HEK293T (cell line): ENCODE measurements at regions not wholly inside any gene's neighbourhood (a gene's known extent, or its start where the extent isn't known, plus 50 kb on each side); places are given as distances from the start of the nearest gene placed in this dataset.

Experiments
- CTCF ChIA-PET: fragments of 350-600 bp; formaldehyde crosslinking; extraction: SDS; loops from one replicate; lab custom pipeline; 2021; ENCODE audit warnings: antibody characterized with exemption, inconsistent platforms; lab: Yijun Ruan, JAX
- POLR2A ChIA-PET: fragments of 350-600 bp; formaldehyde crosslinking; extraction: SDS; loops from one replicate; lab custom pipeline; 2020; ENCODE audit warnings: antibody characterized with exemption, inconsistent platforms; lab: Yijun Ruan, JAX
- DNase-seq: peaks from one replicate; pipeline ENCODE4 v3.0.0; 2012; ENCODE audit warnings: mixed read lengths; ENCODE audit errors: extremely low spot score
- ARNT ChIP-seq: fragments of 450-650 bp; IDR thresholded peaks from 2 replicates; pipeline ENCODE4 v1.6.1; 2017; ENCODE audit warnings: mild to moderate bottlenecking
- BHLHE40 ChIP-seq: fragments of 450-650 bp; IDR thresholded peaks from 2 replicates; pipeline ENCODE4 v1.6.1; 2016; ENCODE audit warnings: mild to moderate bottlenecking, moderate library complexity, borderline replicate concordance
- CTBP1 ChIP-seq: fragments of 450-650 bp; IDR thresholded peaks from 2 replicates; pipeline ENCODE4 v1.6.1; 2016; ENCODE audit warnings: borderline replicate concordance
- ELF4 ChIP-seq: fragments of 450-650 bp; IDR thresholded peaks from 2 replicates; pipeline ENCODE4 v1.6.1; 2017; ENCODE audit warnings: antibody characterized with exemption
- FOXA1 ChIP-seq: fragments of 450-650 bp; IDR thresholded peaks from 2 replicates; pipeline ENCODE4 v1.6.1; 2016; ENCODE audit warnings: mild to moderate bottlenecking
- FOXK2 ChIP-seq: fragments of 450-650 bp; IDR thresholded peaks from 2 replicates; pipeline ENCODE4 v1.6.1; 2016; ENCODE audit warnings: mild to moderate bottlenecking
- FOXM1 ChIP-seq: fragments of 450-650 bp; IDR thresholded peaks from 2 replicates; pipeline ENCODE4 v1.6.1; 2017; ENCODE audit warnings: mild to moderate bottlenecking, borderline replicate concordance
- HDGF ChIP-seq: fragments of 450-650 bp; IDR thresholded peaks from 2 replicates; pipeline ENCODE4 v1.6.1; 2017; ENCODE audit warnings: antibody characterized with exemption, borderline replicate concordance
- L3MBTL2 ChIP-seq: fragments of 450-650 bp; conservative IDR thresholded peaks from 2 replicates; pipeline ENCODE4 v1.6.1; 2016; ENCODE audit warnings: mild to moderate bottlenecking
- LEF1 ChIP-seq: fragments of 450-650 bp; IDR thresholded peaks from 2 replicates; pipeline ENCODE4 v1.6.1; 2017; ENCODE audit warnings: mild to moderate bottlenecking, borderline replicate concordance
- NFRKB ChIP-seq: fragments of 450-650 bp; IDR thresholded peaks from 2 replicates; pipeline ENCODE4 v1.6.1; 2016; ENCODE audit warnings: mild to moderate bottlenecking, moderate library complexity
- SP1 ChIP-seq: fragments of 450-650 bp; IDR thresholded peaks from 2 replicates; pipeline ENCODE4 v1.6.1; 2017
- SUZ12 ChIP-seq: fragments of 450-650 bp; IDR thresholded peaks from 2 replicates; pipeline ENCODE4 v1.6.1; 2016; ENCODE audit warnings: mild to moderate bottlenecking
- TARDBP ChIP-seq: fragments of 450-650 bp; IDR thresholded peaks from 2 replicates; pipeline ENCODE4 v1.6.1; 2016
- ZNF384 ChIP-seq: fragments of 450-650 bp; IDR thresholded peaks from 2 replicates; pipeline ENCODE4 v1.6.1; 2016
- TF ChIP-seq, protein P1 (sequence below): fragments of 450-650 bp; IDR thresholded peaks from 2 replicates; pipeline ENCODE4 v1.6.1; 2016

DNA sequence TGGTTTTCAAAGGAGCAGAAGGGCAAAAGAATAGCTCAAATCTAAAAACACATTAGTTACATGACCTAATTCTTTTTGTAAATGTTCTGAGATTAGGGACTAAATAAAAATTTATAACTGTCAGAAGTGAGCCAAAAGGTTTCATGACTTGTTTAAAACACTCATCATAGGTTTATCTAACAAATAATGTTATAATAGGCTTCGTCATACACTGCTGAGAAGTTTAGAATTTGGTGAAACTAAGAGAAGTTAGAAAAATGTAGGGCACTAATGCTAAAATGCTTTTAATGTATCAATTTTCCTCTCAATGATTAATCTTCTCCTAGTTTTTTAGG, 468.8 kb upstream of the CDIN1 start:
- ChIA-PET CTCF (no interaction called here), POLR2A (no interaction called here)
- no peak for TF ChIP-seq ARNT
- TF ChIP-seq SUZ12 = no peak
- TF ChIP-seq, protein P1, sequence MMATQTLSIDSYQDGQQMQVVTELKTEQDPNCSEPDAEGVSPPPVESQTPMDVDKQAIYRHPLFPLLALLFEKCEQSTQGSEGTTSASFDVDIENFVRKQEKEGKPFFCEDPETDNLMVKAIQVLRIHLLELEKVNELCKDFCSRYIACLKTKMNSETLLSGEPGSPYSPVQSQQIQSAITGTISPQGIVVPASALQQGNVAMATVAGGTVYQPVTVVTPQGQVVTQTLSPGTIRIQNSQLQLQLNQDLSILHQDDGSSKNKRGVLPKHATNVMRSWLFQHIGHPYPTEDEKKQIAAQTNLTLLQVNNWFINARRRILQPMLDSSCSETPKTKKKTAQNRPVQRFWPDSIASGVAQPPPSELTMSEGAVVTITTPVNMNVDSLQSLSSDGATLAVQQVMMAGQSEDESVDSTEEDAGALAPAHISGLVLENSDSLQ = no peak
- no peak for DNase-seq

DNA sequence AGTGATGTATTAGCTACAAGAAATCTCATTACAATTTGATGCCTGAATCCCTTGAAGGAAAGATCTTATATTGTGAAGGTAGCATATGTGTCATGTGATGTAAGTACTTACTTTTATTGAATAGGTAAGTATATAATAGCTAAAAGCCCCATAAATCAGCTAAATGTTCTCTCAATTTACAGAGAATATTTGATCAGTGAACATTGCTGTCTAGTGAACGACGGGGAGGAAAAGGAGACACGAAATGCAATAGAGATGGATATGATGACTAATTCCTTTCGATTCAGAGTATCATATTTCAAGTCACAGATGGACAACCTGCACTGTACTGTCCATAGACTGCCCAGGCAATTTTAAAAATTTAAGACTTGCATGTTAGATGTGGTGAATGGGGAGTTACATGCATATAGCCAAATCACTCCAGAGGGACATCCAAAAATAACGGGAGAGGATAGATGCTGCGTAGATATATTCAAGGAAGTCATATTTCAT, 462.1 kb upstream of the CDIN1 start:
- POLR2A ChIA-PET = no interaction called here
- DNase-seq = no peak
- TF ChIP-seq ZNF384 = no peak
- TF ChIP-seq SUZ12 = no peak
- TF ChIP-seq LEF1 = no peak
- no peak for TF ChIP-seq L3MBTL2
- no peak for TF ChIP-seq NFRKB
- no peak for TF ChIP-seq FOXK2
- CTCF ChIA-PET = no interaction called here

DNA sequence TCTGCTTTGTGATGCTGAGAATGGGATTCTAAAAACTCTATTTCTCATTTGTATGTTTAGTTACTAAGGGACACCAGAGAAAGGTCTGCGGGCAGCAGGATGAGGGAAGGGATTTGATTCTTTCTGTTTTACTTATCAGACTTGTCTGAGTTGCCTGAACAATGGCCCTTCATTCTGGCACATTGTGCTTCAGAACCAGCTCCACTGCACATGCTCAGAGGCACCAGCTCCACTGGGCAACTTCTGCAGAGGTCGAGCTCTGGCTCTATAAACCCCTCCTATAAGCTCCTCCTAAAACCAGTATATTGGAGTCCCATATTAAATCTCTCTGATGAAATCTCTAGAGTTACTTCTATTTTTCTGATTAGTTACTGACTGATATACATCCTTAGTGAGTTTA, 453.2 kb upstream of the CDIN1 start:
- no peak for TF ChIP-seq CTBP1
- TF ChIP-seq SP1 = no peak
- no peak for TF ChIP-seq ELF4
- no peak for TF ChIP-seq FOXA1
- TF ChIP-seq TARDBP = no peak
- DNase-seq = no peak
- POLR2A ChIA-PET = no interaction called here
- CTCF ChIA-PET = no interaction called here

DNA sequence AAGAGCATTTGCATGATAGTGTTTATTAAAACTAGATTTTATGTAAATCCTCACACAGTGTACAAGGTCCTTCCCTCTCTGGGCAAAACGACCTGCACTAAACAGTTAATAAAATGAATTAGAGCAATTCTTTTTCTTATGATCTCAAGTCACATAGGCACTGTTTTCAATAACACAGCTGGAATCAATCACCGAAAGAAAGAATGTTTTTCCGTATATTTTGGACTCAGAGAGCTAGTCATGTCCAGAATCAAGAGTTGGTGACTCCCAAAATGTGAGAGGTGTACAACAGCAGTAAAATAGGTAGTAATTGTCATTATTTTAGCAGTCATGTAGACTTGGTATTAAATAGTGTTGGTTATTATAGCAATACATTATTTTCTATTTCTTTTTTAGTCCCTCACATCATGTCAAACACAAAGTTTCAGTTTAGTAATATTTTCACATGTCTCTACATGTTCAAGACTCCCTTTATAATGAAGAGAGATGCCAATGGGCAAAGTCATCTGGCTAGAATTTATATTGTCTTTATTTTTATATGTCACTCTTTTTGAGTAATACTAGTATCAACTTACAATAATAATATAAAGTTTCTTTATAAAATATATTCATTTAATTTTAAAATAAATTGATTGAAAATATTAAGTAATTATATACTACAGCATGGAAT, 448.6 kb upstream of the CDIN1 start:
- TF ChIP-seq SUZ12 = no peak
- CTCF ChIA-PET = no interaction called here
- POLR2A ChIA-PET = no interaction called here
- no peak for DNase-seq

DNA sequence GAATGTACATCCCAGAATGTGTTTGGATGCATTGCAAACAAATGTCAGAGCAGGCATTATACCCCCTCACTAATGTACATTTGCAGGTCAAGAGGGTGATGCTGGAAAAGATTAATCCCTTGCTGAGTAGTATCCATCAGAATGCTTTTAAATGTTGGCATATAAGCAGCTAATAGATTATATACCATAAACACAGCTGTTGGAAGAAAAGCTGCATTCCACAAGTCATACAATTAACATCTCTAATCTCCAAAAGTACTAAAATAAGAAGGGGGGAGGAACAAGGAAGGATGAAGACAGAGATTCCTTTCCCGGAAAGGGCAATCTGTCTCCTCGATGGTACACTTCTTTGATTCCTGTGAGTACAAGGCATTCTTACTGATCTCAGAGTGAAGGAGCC, 445.7 kb upstream of the CDIN1 start:
- no peak for TF ChIP-seq TARDBP
- TF ChIP-seq FOXM1 = no peak
- TF ChIP-seq LEF1 = no peak
- no peak for TF ChIP-seq BHLHE40
- no peak for TF ChIP-seq L3MBTL2
- no peak for TF ChIP-seq SUZ12
- no peak for TF ChIP-seq HDGF
- no peak for TF ChIP-seq CTBP1
- no peak for TF ChIP-seq NFRKB
- no peak for TF ChIP-seq SP1
- no peak for TF ChIP-seq ELF4
- no peak for TF ChIP-seq FOXA1
- no peak for TF ChIP-seq ZNF384
- TF ChIP-seq, protein P1 = no peak
- TF ChIP-seq FOXK2 = no peak
- DNase-seq = no peak
- ChIA-PET POLR2A (no interaction called here), CTCF (no interaction called here)

DNA sequence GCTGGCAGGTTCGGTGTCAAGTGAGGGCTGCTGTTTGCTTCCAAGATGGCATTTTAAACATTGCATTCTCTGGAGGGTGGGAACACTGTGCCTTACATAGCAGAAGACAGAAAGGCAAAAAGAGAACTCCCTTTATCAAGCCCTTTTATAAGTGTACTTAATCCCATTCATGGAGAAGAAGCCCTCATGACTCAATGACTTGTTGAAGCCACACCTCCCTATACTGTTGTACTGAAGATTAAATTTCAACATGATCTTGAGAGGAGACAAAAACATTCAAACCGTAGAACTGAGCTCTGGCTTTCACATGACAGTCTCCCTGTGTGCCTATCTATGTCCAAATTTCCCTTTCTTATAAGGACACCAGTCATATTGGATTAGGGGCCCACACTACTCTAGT, 443.4 kb upstream of the CDIN1 start:
- TF ChIP-seq ZNF384 (no peak), L3MBTL2 (no peak), FOXA1 (no peak), HDGF (no peak), CTBP1 (no peak), NFRKB (no peak), FOXM1 (no peak), SUZ12 (no peak), TARDBP (no peak), ARNT (no peak)
- TF ChIP-seq, protein P1 = no peak
- CTCF ChIA-PET = no interaction called here
- POLR2A ChIA-PET = no interaction called here
- no peak for DNase-seq

DNA sequence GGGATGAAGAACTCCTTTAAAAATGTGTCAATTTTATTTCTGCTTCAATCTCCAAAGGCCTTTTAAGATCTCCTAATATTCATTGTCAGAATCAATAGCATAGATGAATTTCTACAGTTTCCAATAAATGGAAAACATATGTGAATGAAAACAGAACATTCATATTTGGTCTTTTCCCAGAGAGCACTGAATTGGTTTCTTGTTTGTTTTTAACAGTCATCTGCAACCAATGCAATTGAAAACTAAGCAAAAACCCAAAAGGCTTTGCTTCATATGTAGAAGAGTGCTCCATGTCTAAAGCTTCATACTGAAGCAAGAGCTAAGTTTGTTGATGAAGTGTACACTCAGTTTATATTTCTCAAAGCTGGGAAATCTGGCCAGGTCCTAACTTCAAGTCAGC, 426.5 kb upstream of the CDIN1 start:
- CTCF ChIA-PET = interaction anchor here (0.6 kb wide), 1 partner anchor 16 kb away, joined by 3 read pairs; no protein-coding TSS in a partner anchor
- TF ChIP-seq FOXA1 (no peak), SP1 (no peak), NFRKB (no peak), ELF4 (no peak), ZNF384 (no peak), ARNT (no peak), FOXM1 (no peak), HDGF (no peak), CTBP1 (no peak), TARDBP (no peak), FOXK2 (no peak), LEF1 (no peak), L3MBTL2 (no peak), BHLHE40 (no peak), SUZ12 (no peak)
- TF ChIP-seq, protein P1 = no peak
- DNase-seq = no peak
- POLR2A ChIA-PET = no interaction called here
